ENCODE measurements at regions not wholly inside any gene's neighbourhood (a gene's known extent, or its start where the extent isn't known, plus 50 kb on each side); places are given as distances from the start of the nearest gene placed in this dataset.

GRCh38 chr2:117199511-117199910, 615.0 kb upstream of the DDX18 start:
- TF ChIP-seq POLR2A (IDR thresholded peaks at IDR 0.05; ENCODE audit: low read depth, low read length) (no peak), CTCF (conservative IDR thresholded peaks at IDR 0.05; ENCODE audit: low read depth, low read length) (no peak)
